ENCODE measurements at regions not wholly inside any gene's neighbourhood (a gene's known extent, or its start where the extent isn't known, plus 50 kb on each side); places are given as distances from the start of the nearest gene placed in this dataset.

- H3K79me2 ChIP-seq (ENCODE audit: control insufficient read depth in 1 of 2, insufficient read depth in 2 of 2, low read length in 2 of 2) = no peaks in the 10 kb centered on the region
- FAIRE-seq = no peak
- no peak for TF ChIP-seq RAD21 (IDR thresholded peaks at IDR 0.05 in 1 of 2, conservative IDR thresholded peaks at IDR 0.05 in 1 of 2; ENCODE audit: low read depth in 2 of 2, low read length in 2 of 2)
- TF ChIP-seq CHD1 (IDR thresholded peaks at IDR 0.05; ENCODE audit: low read depth, low read length) = no peak
- TF ChIP-seq GABPA (IDR thresholded peaks at IDR 0.05; ENCODE audit: borderline replicate concordance, insufficient read depth, low read length) = no peak
Measured at GRCh38 chr2:168330624-168331423, 83.4 kb upstream of the STK39 start.

More at GRCh38 chr2:168330624-168331423, 83.4 kb upstream of the STK39 start:
- Histone ChIP-seq H2AFZ (ENCODE audit: low read length) (no peak overlapping the region), H3K14ac (ENCODE audit: insufficient read length) (no peak overlapping the region), H3K4ac (replicated peaks; ENCODE audit: insufficient read length, low read depth, low read length) (no peak overlapping the region), H2BK15ac (ENCODE audit: low read length) (no peak overlapping the region), H3K4me2 (ENCODE audit: insufficient read depth in 1 of 2, low read depth in 2 of 2, low read length in 2 of 2) (no peak overlapping the region), H2BK5ac (ENCODE audit: low read depth, low read length) (no peak overlapping the region), H3K4me1 (replicated peaks in 1 of 4; ENCODE audit: control insufficient read depth in 3 of 4, insufficient read depth in 4 of 4, low read length in 3 of 4) (no peaks in the 10 kb centered on the region; a peak in 1 of 7 replicates), H3K4me3 (ENCODE audit: extremely low read depth in 1 of 4, insufficient read depth in 2 of 4, low read depth in 3 of 4, low read length in 4 of 4) (no peak overlapping the region), H3K36me3 (ENCODE audit: control insufficient read depth in 2 of 4, insufficient read depth in 4 of 4, low read length in 3 of 4) (no peaks in the 10 kb centered on the region), H4K5ac (ENCODE audit: insufficient read length, low read depth, low read length) (no peak overlapping the region), H2BK20ac (ENCODE audit: low read length) (no peak overlapping the region), H4K8ac (ENCODE audit: extremely low read depth, insufficient read depth, low read length) (no peak overlapping the region), H3K27ac (ENCODE audit: low read depth, low read length) (no peak overlapping the region), H2BK120ac (replicated peaks; ENCODE audit: low read depth, low read length) (no peak overlapping the region), H3K9me3 (ENCODE audit: insufficient read depth in 2 of 2, low read depth in 1 of 2, low read length in 1 of 2) (peaks cover 0 to 3% of the 10 kb centered on the region in 2 experiments; a peak in 1 of 4 replicates), H3K9ac (replicated peaks in 1 of 4; ENCODE audit: extremely low read depth in 1 of 4, low read depth in 3 of 4, low read length in 3 of 4) (no peak overlapping the region), H4K91ac (replicated peaks; ENCODE audit: insufficient read length, low read length) (no peak overlapping the region), H4K20me1 (replicated peaks in 1 of 2; ENCODE audit: control insufficient read depth in 1 of 2, insufficient read depth in 2 of 2, low read length in 2 of 2) (no peaks in the 10 kb centered on the region), H3K23ac (ENCODE audit: insufficient read length) (no peak overlapping the region), H3K79me1 (ENCODE audit: low read depth, low read length) (no peaks in the 10 kb centered on the region), H3K23me2 (ENCODE audit: low read depth, low read length) (no peaks in the 10 kb centered on the region), H2BK12ac (ENCODE audit: low read depth, low read length) (no peak overlapping the region), H3K56ac (replicated peaks; ENCODE audit: insufficient read length, low read depth, low read length) (no peak overlapping the region), H2AK5ac (ENCODE audit: low read depth, low read length) (no peak overlapping the region), H3K27me3 (replicated peaks in 1 of 4; ENCODE audit: control insufficient read depth in 3 of 4, extremely low read depth in 1 of 4, insufficient read depth in 3 of 4, low read length in 3 of 4) (no peaks in the 10 kb centered on the region; a peak in 1 of 7 replicates), H3K18ac (ENCODE audit: extremely low read depth, low read length) (no peak overlapping the region)
- CTCF ChIA-PET (ENCODE audit: partially characterized antibody) = no interaction called here
- POLR2A ChIA-PET (ENCODE audit: partially characterized antibody) = no interaction called here
- no peak for DNase-seq (ENCODE audit: low read depth in 1 of 2, low spot score in 2 of 2)
